K562 (cell line): ENCODE measurements at regions not wholly inside any gene's neighbourhood (a gene's known extent, or its start where the extent isn't known, plus 50 kb on each side); places are given as distances from the start of the nearest gene placed in this dataset.

Source experiments
- ATAC-seq: fragments of 200-7000 bp; cut with Tn5 transposase; 3 replicates; pipeline ENCODE4 v1.9.1; 2020; ENCODE audit warnings: moderate library complexity
- BruUV-seq: library from RNA; stranded (reverse); fragments of 400-500 nt; replicated peaks from 2 replicates; lab custom pipeline; 2021; lab: Mats Ljungman, UMichigan
- CTCF ChIA-PET: fragments of 300-600 bp; formaldehyde crosslinking; extraction: SDS; loops from one replicate; lab custom pipeline; 2021; ENCODE audit warnings: low intra/inter-chr PET ratio; lab: Yijun Ruan, JAX
- POLR2A ChIA-PET: fragments of 300-600, 350-650 bp; sonication (Branson Sonifier 250); formaldehyde crosslinking; extraction: SDS; loops from one replicate; lab custom pipeline; 2021; ENCODE audit warnings: antibody characterized with exemption, inconsistent platforms; lab: Yijun Ruan, JAX
- DNase-seq, 4 experiments: peaks; one replicate each; pipeline versions ENCODE4 v3.0.0 to v3.0.0-alpha.2; 2011 to 2018; ENCODE audit warnings: low spot score in 3 of 4, mixed read lengths in 3 of 4; ENCODE audit errors: extremely low read depth in 1 of 4
- FAIRE-seq: peaks from 2 replicates; lab custom pipeline; 2011; peaks lifted over from hg19 to GRCh38; lab: Jason Lieb, UNC
- H2AFZ ChIP-seq: 2 replicates; pipeline ENCODE4 v1.6.0; 2011; ENCODE audit warnings: low read depth, low read length, control low read depth, inconsistent platforms
- H3K27ac ChIP-seq: fragments of 200-600 bp; 3 replicates; pipeline ENCODE4 v1.8.0; 2011; ENCODE audit warnings: low read depth, mild to moderate bottlenecking, control low read depth, inconsistent platforms, low read length, moderate library complexity, mixed read lengths; ENCODE audit errors: extremely low read depth
- H3K27me3 ChIP-seq, 2 experiments: fragments of 300-600 bp in 1 of 2; 2 replicates in 1 of 2; 3 replicates in 1 of 2; pipeline versions ENCODE4 v1.6.0 to v1.8.0; 2011; ENCODE audit warnings: inconsistent platforms in 2 of 2, low read length in 2 of 2, mild to moderate bottlenecking in 1 of 2, mixed read lengths in 1 of 2, moderate library complexity in 1 of 2; ENCODE audit not compliant: control insufficient read depth in 2 of 2, insufficient read depth in 2 of 2
- H3K36me3 ChIP-seq: fragments of 300-600 bp; 3 replicates; pipeline ENCODE4 v1.8.0; 2011; ENCODE audit warnings: mild to moderate bottlenecking, low read length, inconsistent platforms; ENCODE audit not compliant: control insufficient read depth, insufficient read depth
- H3K4me1 ChIP-seq, 2 experiments: fragments of 200-600 bp in 1 of 2; replicated peaks in 1 of 2; 2 replicates in 1 of 2; 3 replicates in 1 of 2; pipeline versions ENCODE4 v1.5.1 to v1.8.0; 2011; ENCODE audit warnings: inconsistent platforms in 2 of 2, low read length in 2 of 2, mild to moderate bottlenecking in 1 of 2, mixed read lengths in 1 of 2, moderate library complexity in 1 of 2; ENCODE audit not compliant: control insufficient read depth in 2 of 2, insufficient read depth in 2 of 2
- H3K4me2 ChIP-seq: 2 replicates; pipeline ENCODE4 v1.6.1; 2011; ENCODE audit warnings: low read length, control low read depth, inconsistent platforms, mixed read lengths; ENCODE audit not compliant: insufficient read depth
- H3K4me3 ChIP-seq: fragments of 200-600 bp; sonication (generic), shearing (Covaris generic); 2 replicates; pipeline ENCODE4 v1.5.1; 2016; ENCODE audit warnings: control low read depth, inconsistent platforms
- H3K79me2 ChIP-seq: fragments of 200-600 bp; 3 replicates; pipeline ENCODE4 v1.8.0; 2011; ENCODE audit warnings: low read length, inconsistent platforms; ENCODE audit not compliant: control insufficient read depth, insufficient read depth
- H3K9ac ChIP-seq, 2 experiments: 2 replicates each; pipeline versions ENCODE4 v1.6.0 to v1.6.1; 2011; ENCODE audit warnings: low read depth in 2 of 2, low read length in 2 of 2, control low read depth in 1 of 2, inconsistent platforms in 1 of 2, mild to moderate bottlenecking in 1 of 2, mixed read lengths in 1 of 2; ENCODE audit not compliant: insufficient read depth in 1 of 2
- H3K9me1 ChIP-seq: one replicate; pipeline ENCODE4 v1.6.0; 2011; ENCODE audit warnings: inconsistent platforms, mild to moderate bottlenecking, low read length, moderate library complexity; ENCODE audit not compliant: control insufficient read depth, insufficient read depth
- H3K9me3 ChIP-seq: replicated peaks from 2 replicates; pipeline ENCODE4 v1.5.1; 2011; ENCODE audit warnings: low read depth, low read length, inconsistent platforms; ENCODE audit not compliant: control insufficient read depth, insufficient read depth
- H4K20me1 ChIP-seq: replicated peaks from 2 replicates; pipeline ENCODE4 v1.6.1; 2011; ENCODE audit warnings: low read length, inconsistent platforms, mixed read lengths; ENCODE audit not compliant: control insufficient read depth, insufficient read depth
- BCL6 ChIP-seq: fragments of 250-450 bp; sonication (Bioruptor Pico); IDR thresholded peaks from 2 replicates; pipeline ENCODE4 v1.4.0; 2020
- BMI1 ChIP-seq: fragments of 150-350 bp; IDR thresholded peaks from 2 replicates; pipeline ENCODE4 v1.6.1; 2014; ENCODE audit warnings: low read length
- CCAR2 ChIP-seq: fragments of 200-400 bp; formaldehyde crosslinking; IDR thresholded peaks from 2 replicates; pipeline ENCODE4 v1.6.1; 2017; ENCODE audit warnings: mild to moderate bottlenecking, low read depth, low read length
- HDAC1 ChIP-seq, 2 experiments: fragments of 450-650 bp; IDR thresholded peaks; 2 replicates each; pipeline ENCODE4 v1.6.1; 2016 to 2017; ENCODE audit warnings: inconsistent platforms in 1 of 2, mild to moderate bottlenecking in 1 of 2, moderate library complexity in 1 of 2
- PRPF4 ChIP-seq: fragments of 200-400 bp; formaldehyde crosslinking; IDR thresholded peaks from one replicate; pipeline ENCODE4 v1.6.1; 2017; ENCODE audit warnings: low read length, low read depth, mild to moderate bottlenecking; ENCODE audit not compliant: insufficient read depth, poor library complexity, severe bottlenecking
- PYGO2 ChIP-seq: fragments of 450-650 bp; IDR thresholded peaks from 2 replicates; pipeline ENCODE4 v1.6.1; 2016; ENCODE audit warnings: mild to moderate bottlenecking, missing genetic modification characterization, moderate library complexity, missing compliant biosample characterization
- RCOR1 ChIP-seq, 2 experiments: IDR thresholded peaks; 2 replicates each; pipeline ENCODE4 v1.6.1; 2012; ENCODE audit warnings: low read depth in 2 of 2, low read length in 2 of 2, borderline replicate concordance in 1 of 2, improper control_type of control experiment in 1 of 2
- SMARCE1 ChIP-seq: fragments of 450-650 bp; IDR thresholded peaks from 2 replicates; pipeline ENCODE4 v1.7.1; 2016; ENCODE audit warnings: mild to moderate bottlenecking
- TAF7 ChIP-seq: fragments of 450-650 bp; IDR thresholded peaks from 2 replicates; pipeline ENCODE4 v1.6.1; 2016; ENCODE audit warnings: missing genetic modification characterization, missing compliant biosample characterization
- ZBTB9 ChIP-seq: fragments of 450-650 bp; formaldehyde crosslinking; IDR thresholded peaks from 2 replicates; pipeline ENCODE4 v1.4.0; 2020; ENCODE audit warnings: mild to moderate bottlenecking, moderate library complexity
- ZFP36 ChIP-seq: fragments of 150-350 bp; IDR thresholded peaks from 2 replicates; pipeline ENCODE4 v1.6.1; 2018; ENCODE audit warnings: low read length, low read depth; ENCODE audit not compliant: partially characterized antibody
- ZFP91 ChIP-seq: sonication (generic); formaldehyde crosslinking; IDR thresholded peaks from 2 replicates; pipeline ENCODE4 v1.8.0; 2022; ENCODE audit warnings: mild to moderate bottlenecking, missing genetic modification reagents
- ZNF76 ChIP-seq: fragments of 250-450 bp; sonication (Bioruptor Pico); IDR thresholded peaks from 2 replicates; pipeline ENCODE4 v1.4.0; 2020; ENCODE audit warnings: mild to moderate bottlenecking, moderate library complexity, borderline replicate concordance
- WGBS: fragments of 100-300 bp; shearing (Covaris generic); methylation state at CpG from one replicate; pipeline ENCODE4 v1.1.6; 2016; ENCODE audit warnings: low coverage, mixed read lengths; ENCODE audit not compliant: insufficient coverage; ENCODE audit errors: missing lambda C conversion rate; 5-methylcytosine and 5-hydroxymethylcytosine counted together
- in situ Hi-C: fragments of 300-500 bp; cut with MboI; formaldehyde crosslinking; loops from 4 replicates; pipeline ENCODE4 v1.15.0; 2018; ENCODE audit warnings: inconsistent platforms, mixed read lengths
- intact Hi-C: fragments of 100-400 bp; cut with micrococcal nuclease; formaldehyde crosslinking; loops from 2 replicates; pipeline ENCODE4 v1.14.2; 2022

- intact Hi-C loops = no loop called here
- in situ Hi-C loops = no loop called here
These were observed 396.0 kb downstream of the LRRIQ3 start for GRCh38 chr1:73801912-73802429.

GRCh38 chr1:73800376-73800775 lies 397.6 kb downstream of the LRRIQ3 start:
- DNase-seq (no peak), FAIRE-seq (no peak), ATAC-seq (no peak)
- H3K9me3 ChIP-seq = no peaks in the 10 kb centered on the region; the same call in 1 of the 2 replicates
- in situ Hi-C loops = no loop called here
- intact Hi-C loops = no loop called here
- no peaks in the 10 kb centered on the region for H4K20me1 ChIP-seq
- BruUV-seq = no TSS peak
- no peaks in the 10 kb centered on the region for H3K4me1 ChIP-seq
- H3K79me2 ChIP-seq = no peaks in the 10 kb centered on the region
- WGBS = 0% methylated on average over 2 of the region's 2 CpGs
- ChIA-PET CTCF (no interaction called here), POLR2A (no interaction called here)
- no peak overlapping the region for H3K4me2 ChIP-seq
- H3K27me3 ChIP-seq = no peaks in the 10 kb centered on the region
- no peak overlapping the region for H2AFZ ChIP-seq
- H3K4me3 ChIP-seq = no peak overlapping the region
- no peak overlapping the region for H3K27ac ChIP-seq
- no peaks in the 10 kb centered on the region for H3K9me1 ChIP-seq
- no peak overlapping the region for H3K9ac ChIP-seq
- H3K36me3 ChIP-seq = no peaks in the 10 kb centered on the region
- no peak for TF ChIP-seq PYGO2 (tag)
- TF ChIP-seq ZFP36 = no peak
- TF ChIP-seq BMI1 = no peak
- no peak for TF ChIP-seq BCL6 (CRISPR knock-in tag)
- no peak for TF ChIP-seq ZFP91 (CRISPR knock-in tag)
- no peak for TF ChIP-seq ZBTB9 (CRISPR knock-in tag)
- TF ChIP-seq PRPF4 = no peak

More at GRCh38 chr1:73801912-73802429, 396.0 kb downstream of the LRRIQ3 start:
- ATAC-seq = no peak
- no peaks in the 10 kb centered on the region for H3K9me1 ChIP-seq
- H4K20me1 ChIP-seq = no peaks in the 10 kb centered on the region
- CTCF ChIA-PET = no interaction called here
- WGBS = 0% methylated on average over 1 of the region's 1 CpG
- no peak overlapping the region for H3K27ac ChIP-seq
- H3K4me3 ChIP-seq = no peak overlapping the region
- no peak overlapping the region for H2AFZ ChIP-seq
- H3K4me2 ChIP-seq = no peak overlapping the region
- no peak overlapping the region for H3K9ac ChIP-seq
- BruUV-seq = no TSS peak
- no peak for FAIRE-seq
- TF ChIP-seq RCOR1 (IDR thresholded peaks at IDR 0.05; ENCODE audit: borderline replicate concordance in 1 of 2, low read depth in 2 of 2, low read length in 2 of 2) (no peak), TAF7 (no peak), CCAR2 (no peak), SMARCE1 (no peak), HDAC1 (IDR thresholded peaks at IDR 0.05) (no peak), ZNF76 (no peak)
- no peaks in the 10 kb centered on the region for H3K79me2 ChIP-seq
- POLR2A ChIA-PET = no interaction called here
- DNase-seq = no peak
- no peaks in the 10 kb centered on the region for H3K27me3 ChIP-seq
- H3K4me1 ChIP-seq = no peaks in the 10 kb centered on the region
- no peaks in the 10 kb centered on the region for H3K36me3 ChIP-seq
- no peaks in the 10 kb centered on the region; the same call in 1 of the 2 replicates for H3K9me3 ChIP-seq
